ENCODE measurements at regions not wholly inside any gene's neighbourhood (a gene's known extent, or its start where the extent isn't known, plus 50 kb on each side); places are given as distances from the start of the nearest gene placed in this dataset.

DNA sequence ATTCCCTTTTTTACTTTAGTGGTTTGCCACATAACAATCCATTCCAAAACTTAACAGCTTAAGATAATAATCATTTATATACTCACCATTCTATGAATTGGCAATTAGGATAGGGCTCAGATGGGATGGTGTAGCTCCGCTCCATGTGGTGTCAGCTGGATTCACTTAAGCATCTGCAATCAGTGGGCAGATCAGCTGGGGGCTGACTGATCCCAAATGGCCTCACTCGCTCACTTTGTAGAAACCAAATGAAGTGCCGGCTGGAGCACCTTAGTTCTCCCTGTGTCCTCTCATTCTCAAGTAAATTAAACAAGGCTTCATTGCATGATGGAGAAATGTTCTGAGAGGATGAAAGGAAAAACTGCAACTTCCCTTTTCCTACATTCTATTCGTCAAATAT is 161.4 kb downstream of the WT1 start:
- DNase-seq, result no peak

DNA sequence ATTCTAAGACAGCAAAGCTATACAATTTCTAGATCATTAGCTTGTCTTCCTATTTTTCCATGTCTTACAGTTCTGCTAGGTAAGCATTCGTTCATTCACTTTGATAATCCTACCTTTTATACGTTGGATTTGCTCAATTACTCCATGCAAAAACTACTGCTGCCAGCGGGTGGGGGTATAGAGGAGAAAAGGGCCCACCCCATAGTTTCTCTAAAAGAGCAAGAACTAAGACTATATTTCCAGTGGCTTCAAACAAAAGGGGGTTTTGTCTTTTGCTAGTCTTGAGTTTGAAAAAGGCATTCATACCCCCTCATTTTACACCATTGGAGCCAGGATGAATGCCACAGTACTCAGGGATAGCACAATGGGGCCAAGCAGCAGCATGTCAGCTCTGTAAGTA is 155.7 kb downstream of the WT1 start:
- DNase-seq, result no peak

DNA sequence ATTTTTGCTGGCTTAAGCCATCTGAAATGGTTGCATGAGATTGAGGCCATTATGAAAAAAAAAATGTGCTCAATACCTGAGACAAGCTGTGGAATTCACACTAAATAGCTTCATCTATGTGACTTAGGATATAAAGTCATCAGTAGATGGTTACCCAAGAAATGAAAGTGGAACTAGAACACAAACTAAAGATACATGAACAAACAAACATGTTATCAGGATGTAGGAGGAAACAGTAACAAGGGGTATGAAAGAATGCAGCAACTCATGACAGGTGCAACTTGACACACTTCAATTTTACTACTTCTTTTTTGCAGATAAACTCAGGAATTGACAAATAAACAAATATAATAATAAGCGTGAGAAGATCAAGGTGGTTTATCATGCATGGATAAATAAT is 155.0 kb downstream of the WT1 start:
- no peak for DNase-seq

DNA sequence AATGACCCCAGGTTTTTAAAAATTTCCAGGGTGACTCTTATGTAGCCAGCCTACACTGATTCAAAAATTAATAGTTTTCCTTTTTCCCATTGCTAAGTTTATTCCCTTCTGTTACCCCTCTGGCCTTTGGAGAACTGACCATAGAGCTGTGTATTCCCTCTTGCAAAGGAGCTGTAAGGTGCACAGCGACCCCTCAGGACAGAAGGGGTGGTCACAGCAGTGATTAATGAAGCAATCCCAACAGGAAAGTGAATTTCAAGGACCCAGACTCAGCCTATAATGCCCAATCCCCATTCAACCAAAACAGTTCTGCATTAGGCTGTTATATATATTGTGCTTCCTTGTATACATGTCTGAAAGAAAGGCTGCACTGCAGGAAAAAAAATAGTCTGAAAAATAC is 147.1 kb downstream of the WT1 start:
- no peak for DNase-seq

DNA sequence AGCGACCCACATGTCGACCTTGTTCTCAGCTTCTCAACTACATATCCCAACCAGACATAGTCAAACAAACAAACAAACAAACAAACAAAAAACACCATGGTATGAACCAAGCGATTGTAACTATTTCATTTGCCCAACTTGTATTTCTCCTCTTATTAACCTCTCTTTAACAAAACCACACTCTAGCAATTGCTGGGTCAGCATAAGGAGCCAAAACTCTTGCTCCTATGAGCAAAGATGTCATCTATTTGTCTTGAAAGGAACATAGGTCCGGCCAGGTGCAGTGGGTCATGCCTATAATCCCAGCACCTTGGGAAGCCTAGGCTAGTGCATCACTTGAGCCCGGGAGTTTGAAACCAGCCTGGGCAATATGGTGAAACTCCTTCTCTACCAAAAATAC is 145.6 kb downstream of the WT1 start:
- no peak for DNase-seq

DNA sequence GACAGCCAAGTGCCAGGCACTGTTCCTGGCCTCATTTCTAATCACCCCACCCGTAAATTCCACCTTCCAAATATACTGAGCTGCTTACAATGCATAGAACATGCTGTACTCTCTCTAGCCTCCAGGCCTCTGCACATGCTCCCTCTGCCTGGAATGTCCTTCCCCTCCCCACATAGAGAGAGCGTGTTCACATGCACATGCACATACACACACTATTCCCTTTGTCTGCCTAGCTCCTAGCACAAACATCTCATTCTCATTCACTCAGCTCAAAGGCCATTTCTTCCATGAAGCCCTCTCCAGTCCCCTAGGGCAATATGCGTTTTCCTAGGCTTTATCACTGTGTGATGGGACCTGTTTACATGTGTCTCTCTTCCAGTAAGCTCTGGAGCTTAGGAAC is 144.6 kb downstream of the WT1 start:
- DNase-seq, result no peak

DNA sequence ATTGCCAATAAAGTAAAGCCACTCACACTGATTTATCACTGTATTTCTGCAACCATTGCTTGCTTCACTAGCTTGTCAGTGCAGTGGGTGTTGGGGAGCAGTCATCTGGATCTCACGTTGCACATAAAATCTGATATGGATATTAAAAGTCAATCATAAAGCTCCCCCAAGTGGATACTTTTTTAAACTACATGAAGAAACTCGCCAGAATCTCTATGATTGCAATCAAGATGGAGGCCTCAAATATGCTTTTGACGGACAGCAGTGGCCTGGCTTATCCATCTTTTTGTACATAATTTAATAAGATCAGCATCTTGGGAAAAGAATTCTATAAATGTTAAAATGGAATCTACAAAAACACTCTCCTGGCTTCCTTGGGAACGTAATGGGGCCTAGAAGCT is 137.7 kb downstream of the WT1 start:
- peak; percentile 60 for DNase-seq

DNA sequence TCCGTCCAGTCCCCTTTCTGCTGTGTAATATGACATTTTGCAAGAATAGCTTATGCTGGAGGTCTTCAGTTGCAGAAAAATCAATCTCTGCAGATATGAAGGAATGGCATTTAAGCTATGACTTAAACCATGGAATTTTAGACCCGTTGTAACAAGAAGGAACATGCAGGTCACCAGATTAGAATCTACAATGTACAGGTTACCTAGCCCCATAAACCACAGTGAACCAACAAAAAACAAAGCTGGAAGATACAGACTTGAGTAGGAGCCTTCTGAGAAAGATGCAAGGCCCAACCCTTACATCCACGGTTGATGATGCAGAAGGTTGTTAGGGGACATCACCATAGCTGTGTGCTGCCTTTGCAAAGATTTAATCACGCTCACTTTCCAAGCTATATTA is 132.5 kb downstream of the WT1 start:
- DNase-seq, result no peak

DNA sequence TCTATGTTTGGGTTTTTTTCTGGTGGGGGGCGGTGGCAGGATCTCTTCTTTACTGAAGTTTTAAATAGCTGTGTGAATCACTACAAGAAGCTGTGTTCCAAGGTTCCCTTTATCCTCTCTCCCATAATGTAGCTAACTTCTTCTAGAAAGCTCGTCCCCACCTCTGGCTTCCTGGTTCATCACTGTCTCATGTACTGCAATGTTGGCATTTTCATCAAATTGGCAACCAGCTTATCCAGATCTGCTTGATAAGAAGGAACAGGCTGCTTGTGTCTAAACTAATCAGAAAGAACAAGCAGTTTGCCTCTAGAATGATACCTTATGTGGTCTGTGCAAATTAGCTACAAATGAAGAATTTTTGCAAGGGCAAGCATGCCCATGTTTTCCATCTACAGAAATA is 130.8 kb downstream of the WT1 start:
- no peak for DNase-seq

DNA sequence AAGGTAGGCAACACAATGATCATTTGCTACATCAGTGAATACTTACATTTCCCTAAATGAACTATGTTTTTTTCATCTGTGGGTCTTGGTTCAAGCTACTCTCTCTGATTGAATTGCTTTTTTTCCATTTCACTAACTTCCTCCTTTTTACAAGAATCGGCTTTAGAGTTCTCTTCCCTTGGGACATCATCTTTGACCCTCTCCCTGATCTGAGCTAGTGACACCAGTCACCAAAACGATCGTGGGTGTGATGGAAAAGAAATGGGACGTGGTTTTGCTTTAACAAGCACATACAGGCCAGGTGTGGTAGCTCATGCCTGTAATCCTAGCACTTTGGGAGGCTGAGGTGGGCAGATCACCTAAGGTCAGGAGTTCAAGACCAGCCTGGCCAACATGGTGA is 129.9 kb downstream of the WT1 start:
- DNase-seq, result no peak

DNA sequence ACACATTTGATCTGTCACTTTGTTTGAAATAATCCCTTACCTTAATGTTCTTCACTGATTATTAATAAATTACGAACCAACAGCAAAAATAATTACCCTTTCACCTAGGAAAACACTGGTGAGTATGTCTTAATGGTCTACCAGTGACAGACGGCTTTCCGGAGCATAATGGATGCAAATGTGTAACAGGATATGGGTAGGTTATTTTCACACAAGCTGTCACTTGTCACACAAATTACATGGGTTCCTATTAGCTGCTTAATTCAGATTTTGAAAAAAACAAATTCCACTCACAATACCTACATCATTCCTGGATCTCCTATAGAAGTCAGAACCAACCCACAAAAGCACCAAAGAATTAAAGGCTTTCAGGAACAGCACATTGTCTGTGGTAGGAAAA is 127.9 kb downstream of the WT1 start:
- DNase-seq, result no peak

DNA sequence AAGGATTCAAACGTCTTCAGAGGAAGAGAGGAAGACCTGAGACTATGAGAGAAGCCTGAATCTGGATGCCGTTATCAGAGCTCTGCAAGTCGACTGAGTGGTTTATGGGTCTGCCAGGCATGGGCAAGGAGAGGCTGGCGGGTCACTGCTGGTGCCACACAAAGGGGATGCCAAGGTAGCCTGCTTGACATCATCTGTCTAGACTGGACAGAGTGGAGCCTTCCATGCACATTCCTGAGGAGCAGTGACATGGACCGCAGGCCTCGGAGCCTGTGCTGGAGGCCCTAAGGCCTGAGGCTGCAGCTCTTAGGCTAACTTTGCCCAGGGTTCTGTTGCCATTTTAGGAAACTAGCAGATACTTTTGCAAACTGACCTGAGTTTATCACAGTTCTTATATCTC is 127.4 kb downstream of the WT1 start:
- no peak for DNase-seq

DNA sequence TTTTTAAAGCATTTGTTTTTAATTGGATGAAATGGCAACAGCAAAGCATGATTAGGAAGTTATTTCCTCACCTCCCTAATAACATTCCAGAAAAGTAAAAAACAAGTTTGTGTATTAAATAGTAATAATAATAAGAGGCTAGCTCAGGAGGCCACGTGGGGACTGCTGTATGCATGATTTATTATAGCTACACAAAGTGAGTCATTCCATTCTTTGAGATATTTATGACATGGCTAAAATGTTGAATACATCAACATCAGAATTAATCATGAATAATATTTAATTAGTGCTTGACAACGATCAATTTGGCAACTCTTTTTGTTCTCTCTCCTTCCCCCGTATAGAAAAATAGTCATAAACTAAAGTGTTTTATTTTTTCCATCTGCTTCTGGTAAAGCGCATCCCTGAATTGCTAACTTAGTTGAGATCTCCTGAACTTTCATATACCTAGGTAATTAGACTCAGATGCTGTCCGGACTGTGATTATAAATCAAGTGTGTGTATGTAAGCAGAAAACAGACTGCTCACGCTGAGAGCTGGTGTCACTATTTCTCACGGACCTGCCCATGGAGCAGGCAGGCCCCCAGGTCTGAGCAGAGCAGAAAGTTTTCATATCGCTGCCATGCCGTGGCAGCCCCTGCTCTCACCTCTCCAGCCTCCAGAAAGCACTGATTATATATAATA is 125.7 kb downstream of the WT1 start:
- peak; percentile 65 for DNase-seq

DNA sequence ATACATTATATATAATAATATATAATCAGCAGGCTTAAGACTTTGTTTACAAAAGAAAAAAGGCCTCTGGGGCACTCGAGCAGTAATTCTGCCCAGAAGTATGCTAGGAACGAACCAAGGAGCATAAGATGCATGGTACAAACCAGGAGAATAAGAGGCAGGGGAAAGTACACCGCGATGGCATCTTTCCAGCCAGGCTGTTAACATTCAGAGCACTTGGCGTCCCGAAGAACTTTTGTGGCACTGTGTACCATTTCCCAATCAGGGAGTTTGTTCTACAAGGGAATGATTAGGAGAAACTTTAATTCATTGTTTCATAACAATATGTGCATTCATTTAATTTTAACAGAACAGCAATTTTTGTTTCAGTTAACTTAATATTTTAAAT is 125.1 kb downstream of the WT1 start:
- DNase-seq, result no peak

DNA sequence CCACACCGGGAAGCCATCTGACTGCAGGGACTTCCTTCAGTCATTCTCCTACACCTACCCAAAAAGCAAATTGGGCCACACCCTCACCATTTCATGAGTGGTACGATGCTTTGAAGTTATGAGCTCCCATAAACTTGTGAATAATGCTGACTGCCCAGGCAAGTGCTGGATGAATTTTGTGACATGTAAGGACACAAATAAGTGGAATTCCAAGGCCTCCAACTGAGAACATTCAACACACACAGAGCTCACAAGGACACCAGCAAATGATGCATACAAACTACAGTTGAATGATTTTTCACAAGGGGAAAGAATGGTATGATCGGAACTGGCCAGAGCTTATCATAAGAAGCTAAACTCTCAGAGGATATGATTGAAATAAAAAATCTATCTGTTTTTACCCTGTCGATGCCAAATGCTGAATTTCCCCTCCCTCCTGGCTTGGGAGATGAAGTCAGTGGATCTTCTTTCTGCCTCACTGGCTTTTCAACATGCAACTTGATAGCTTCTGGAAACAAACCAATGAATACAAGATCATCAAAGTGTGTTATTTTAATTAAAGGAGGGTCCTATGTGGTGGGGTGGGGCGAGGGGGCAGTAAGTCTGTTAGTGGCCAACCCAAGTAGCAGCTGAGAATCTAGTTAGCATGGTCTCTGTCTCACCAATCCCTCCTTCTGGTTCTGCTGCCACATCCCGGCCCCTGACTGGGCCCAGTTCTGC is 123.8 kb downstream of the WT1 start:
- DNase-seq, result no peak

DNA sequence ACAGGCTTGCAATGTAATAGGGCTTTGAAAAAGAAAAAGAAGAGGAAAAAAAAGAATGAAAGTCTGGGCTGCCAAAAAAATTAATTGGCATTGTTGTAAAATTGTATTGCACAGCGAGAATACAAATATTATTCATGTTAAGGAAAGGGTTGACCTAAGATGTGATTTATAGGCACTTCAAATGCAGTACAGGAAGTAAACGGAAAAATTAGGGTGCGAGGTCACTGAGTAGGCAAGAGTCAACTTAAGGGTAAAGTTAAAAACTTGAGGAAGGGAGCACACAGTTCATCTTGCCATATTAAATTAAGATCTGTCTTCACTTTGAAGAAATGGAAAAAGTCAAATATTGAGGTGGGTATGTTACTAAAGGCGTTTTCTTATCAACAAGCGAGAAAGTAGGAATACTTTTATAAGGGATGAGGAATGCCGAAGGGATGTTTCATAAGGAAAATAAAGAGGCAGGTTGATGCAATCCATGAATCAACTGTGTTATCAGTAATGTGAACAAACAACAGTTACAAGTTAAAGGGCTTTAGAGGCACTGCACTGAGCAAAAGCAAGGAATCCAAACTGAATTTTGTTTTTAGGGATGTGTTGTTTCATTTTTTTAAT is 123.0 kb downstream of the WT1 start:
- peak; percentile 36 for DNase-seq

DNA sequence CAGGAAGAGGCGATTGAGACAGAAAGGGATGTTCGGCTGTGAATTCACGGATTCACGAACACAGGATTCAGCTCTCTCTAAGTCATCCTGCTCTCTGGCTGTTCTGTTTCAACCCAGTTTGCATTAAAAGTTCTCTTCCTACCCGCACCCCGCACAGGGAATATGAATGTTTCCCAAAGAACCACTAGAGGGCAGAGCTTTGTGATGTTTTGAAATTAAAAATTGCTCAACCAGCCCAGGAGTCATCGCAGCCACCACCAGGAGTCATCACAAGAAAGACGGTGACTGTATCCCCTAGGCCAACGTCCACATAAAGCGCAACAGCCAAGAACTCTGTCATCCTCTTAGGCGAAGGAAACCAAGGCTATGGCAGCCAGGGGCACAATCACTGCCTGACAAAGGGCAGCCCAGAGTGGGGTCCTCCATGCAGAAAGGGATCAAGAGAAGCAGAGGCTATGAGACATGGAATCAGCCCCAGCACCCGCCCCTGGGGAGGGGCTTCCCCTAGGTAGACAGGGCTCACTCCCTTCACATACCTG is 122.4 kb downstream of the WT1 start:
- DNase-seq, result peak; percentile 71

DNA sequence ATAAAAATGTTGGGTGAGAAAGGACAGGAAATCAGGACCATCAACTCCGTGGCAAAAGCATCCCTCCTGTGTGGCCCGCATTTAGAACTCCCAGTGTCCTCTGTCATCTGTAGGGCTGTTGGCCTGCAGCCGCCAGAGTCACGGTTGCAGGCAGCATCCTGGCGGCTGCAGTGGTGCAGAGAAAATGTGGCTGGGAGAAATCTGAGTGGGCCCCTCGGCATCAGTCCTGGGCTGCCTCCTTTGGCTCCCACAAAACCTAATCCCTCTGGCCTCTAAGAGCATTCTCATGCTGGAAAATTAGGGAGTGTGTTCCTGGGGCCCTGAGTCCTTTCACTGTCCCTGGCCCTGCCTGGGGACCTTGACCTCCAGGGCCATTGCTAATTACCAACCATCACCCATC is 121.9 kb downstream of the WT1 start:
- no peak for DNase-seq

DNA sequence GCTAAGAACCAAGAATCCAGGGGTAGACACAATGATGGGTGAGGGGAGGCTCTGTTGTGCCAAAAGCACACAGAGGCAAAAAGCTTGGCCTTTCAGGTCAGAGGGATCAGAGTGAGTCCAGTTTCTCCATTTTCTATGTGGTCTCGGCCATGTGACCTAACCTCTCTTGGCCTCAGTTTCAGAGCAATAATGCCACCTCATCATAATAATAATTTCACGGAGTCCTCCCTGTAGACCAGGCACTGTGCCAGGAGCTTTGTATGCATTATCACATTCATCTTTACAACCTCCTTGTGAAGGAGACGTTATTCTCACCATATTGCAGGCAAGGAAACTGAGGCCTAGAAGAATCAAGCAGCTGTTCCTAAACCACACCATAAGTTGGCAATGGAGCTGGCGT is 120.2 kb downstream of the WT1 start:
- DNase-seq, result no peak

DNA sequence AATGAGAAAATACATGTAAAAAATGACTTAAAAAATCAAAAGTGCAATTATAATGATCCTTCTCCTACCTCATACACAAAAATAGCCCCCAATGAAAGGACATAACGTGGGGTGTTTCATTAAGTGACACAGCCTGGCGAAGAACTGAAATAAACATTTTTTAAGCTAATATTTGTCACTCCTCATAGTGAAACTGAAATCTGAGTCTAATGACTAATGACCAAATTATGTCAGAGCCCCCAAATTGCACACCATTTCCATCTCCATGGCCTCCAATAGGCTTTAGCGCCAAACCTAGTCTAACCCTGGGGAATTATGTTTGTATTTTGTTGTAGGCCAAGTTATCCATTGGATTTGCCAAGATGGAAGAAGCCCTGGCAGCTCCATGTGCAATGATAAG is 119.1 kb downstream of the WT1 start:
- no peak for DNase-seq

DNA sequence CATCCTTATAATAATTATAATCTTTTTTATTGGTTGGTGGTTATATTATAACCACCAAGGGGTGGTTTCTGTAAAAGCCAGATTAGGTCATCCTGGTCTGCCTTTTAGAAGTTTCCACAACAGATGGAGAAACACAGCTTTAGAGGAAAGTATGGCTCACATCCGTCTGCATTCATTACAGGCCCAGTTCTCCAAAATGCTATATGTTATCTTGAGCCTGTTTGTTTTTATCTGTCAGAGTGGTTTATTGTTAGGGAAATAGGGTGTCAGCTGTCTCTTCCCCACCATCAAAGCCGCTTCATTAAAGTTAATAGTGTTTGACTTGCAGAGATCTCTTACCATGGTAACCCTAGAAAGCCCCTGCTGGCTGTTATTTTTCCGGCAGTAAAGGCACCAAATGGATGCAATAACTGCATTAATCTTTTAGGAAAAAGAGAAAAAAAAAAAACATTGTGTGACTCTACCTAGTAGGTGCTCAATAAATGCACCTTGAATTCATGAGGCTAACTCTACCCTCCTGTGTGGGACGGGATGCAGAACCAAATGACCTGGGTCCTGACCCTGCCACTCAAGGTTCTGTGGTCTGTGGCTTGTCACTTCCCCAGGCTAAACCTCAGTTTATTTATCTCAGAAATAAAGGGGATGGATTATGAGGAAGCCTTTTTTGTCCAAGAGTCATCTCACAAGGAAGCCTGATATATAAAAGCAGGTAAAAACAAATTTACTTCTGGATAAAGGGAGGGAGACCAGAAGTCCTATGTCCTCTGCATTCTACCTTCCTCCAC is 118.3 kb downstream of the WT1 start:
- no peak for DNase-seq

DNA sequence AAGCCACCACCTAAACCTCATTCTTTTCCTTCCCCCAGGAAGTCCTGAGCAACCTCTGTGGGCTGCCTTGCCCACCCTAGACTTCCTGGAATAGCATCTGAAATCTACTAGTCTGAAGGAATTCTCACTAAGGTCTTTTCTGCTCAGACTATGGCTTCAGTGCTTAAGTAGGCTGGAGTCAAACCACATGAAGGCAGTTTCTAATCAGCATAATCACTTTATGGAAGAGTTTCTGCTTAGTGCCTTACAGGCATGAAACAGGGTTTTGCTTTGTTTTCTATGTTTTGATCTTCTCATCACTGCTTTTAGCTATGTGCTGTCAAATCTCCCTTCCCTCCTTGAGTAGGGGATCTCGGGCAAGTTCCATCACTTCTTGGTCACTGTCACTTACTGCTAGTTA is 117.7 kb downstream of the WT1 start:
- no peak for DNase-seq
